ENCODE measurements at regions not wholly inside any gene's neighbourhood (a gene's known extent, or its start where the extent isn't known, plus 50 kb on each side); places are given as distances from the start of the nearest gene placed in this dataset.
"Not testable (repeated sequence)": the region's sequence is repeated elsewhere in the genome, so short reads cannot be mapped to it uniquely, and the experiment has no call there.

GRCh38 chr7:16369855-16370254, 51.5 kb downstream of the CRPPA start:
- Histone ChIP-seq H3K27me3 (ENCODE audit: control insufficient read depth, insufficient read depth, low read length) (no peaks in the 10 kb centered on the region), H3K27ac (ENCODE audit: low read depth, low read length) (no peak overlapping the region), H3K4me3 (ENCODE audit: low read depth, low read length) (no peak overlapping the region), H3K9me3 (ENCODE audit: control insufficient read depth, insufficient read depth, low read length) (no peaks in the 10 kb centered on the region; the same call in 1 of the 2 replicates)
- POLR2A ChIA-PET, result no interaction called here
- TF ChIP-seq, protein P1, sequence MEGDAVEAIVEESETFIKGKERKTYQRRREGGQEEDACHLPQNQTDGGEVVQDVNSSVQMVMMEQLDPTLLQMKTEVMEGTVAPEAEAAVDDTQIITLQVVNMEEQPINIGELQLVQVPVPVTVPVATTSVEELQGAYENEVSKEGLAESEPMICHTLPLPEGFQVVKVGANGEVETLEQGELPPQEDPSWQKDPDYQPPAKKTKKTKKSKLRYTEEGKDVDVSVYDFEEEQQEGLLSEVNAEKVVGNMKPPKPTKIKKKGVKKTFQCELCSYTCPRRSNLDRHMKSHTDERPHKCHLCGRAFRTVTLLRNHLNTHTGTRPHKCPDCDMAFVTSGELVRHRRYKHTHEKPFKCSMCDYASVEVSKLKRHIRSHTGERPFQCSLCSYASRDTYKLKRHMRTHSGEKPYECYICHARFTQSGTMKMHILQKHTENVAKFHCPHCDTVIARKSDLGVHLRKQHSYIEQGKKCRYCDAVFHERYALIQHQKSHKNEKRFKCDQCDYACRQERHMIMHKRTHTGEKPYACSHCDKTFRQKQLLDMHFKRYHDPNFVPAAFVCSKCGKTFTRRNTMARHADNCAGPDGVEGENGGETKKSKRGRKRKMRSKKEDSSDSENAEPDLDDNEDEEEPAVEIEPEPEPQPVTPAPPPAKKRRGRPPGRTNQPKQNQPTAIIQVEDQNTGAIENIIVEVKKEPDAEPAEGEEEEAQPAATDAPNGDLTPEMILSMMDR (IDR thresholded peaks at IDR 0.05; ENCODE audit: low read depth, low read length), result no peak
- CTCF ChIA-PET, result no interaction called here
- no peak for DNase-seq (ENCODE audit: low read depth, low spot score)

GRCh38 chr7:16369309-16369708, 52.0 kb downstream of the CRPPA start:
- DNase-seq (ENCODE audit: low read depth, low spot score); H3K9me3 ChIP-seq (ENCODE audit: control insufficient read depth, insufficient read depth, low read length); POLR2A ChIA-PET; H3K27ac ChIP-seq (ENCODE audit: low read depth, low read length); CTCF ChIA-PET; H3K4me3 ChIP-seq (ENCODE audit: low read depth, low read length); H3K27me3 ChIP-seq (ENCODE audit: control insufficient read depth, insufficient read depth, low read length): not testable (repeated sequence)

DNA sequence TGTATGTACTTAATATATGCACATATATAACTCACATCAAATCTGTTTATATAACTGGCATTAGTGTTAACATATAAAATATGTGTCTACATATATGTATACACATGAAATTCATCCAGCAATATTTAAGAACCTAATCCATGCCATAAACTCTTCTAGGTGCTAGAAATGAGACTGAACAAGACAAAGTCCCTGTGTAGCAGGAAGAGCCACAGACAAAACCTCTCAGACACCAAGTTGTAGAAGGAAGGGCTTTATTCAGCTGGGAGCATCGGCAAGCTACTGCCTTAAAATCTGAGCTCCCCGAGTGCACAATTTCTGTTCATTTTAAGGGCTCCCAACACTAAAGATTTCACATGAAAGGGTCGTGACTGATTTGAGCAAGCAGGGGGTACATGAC, 52.5 kb downstream of the CRPPA start:
- ChIA-PET CTCF (no interaction called here), POLR2A (no interaction called here)
- DNase-seq (ENCODE audit: low read depth, low spot score), result no peak
- H3K27ac ChIP-seq (ENCODE audit: low read depth, low read length), result no peak overlapping the region
- no peaks in the 10 kb centered on the region for H3K27me3 ChIP-seq (ENCODE audit: control insufficient read depth, insufficient read depth, low read length)
- TF ChIP-seq, protein P1 (IDR thresholded peaks at IDR 0.05; ENCODE audit: low read depth, low read length), result no peak
- no peaks in the 10 kb centered on the region; the same call in 1 of the 2 replicates for H3K9me3 ChIP-seq (ENCODE audit: control insufficient read depth, insufficient read depth, low read length)
- H3K4me3 ChIP-seq (ENCODE audit: low read depth, low read length), result no peak overlapping the region

DNA sequence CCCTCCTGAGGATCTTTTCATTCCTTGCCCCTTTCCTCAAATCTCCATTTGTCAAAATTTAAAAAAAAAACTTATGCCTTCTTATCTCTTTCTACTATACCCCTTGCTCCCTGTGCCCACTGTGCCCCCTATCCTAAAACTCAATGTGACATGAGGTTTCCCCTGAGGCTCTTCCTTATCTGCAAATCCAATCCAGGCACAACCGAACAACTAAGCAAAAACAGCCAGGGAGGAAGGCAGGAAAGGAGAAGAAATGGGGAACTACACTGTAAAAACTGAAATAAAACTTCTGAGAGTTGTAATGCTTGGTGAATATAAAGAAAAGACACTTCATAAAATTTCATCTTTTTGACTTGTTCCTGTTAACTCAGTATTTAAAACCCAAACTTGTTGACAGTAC, 54.2 kb downstream of the CRPPA start:
- TF ChIP-seq, protein P1 (IDR thresholded peaks at IDR 0.05; ENCODE audit: low read depth, low read length), result no peak
- no peak overlapping the region for H3K27ac ChIP-seq (ENCODE audit: low read depth, low read length)
- H3K27me3 ChIP-seq (ENCODE audit: control insufficient read depth, insufficient read depth, low read length), result no peaks in the 10 kb centered on the region
- DNase-seq (ENCODE audit: low read depth, low spot score), result no peak
- no peak overlapping the region for H3K4me3 ChIP-seq (ENCODE audit: low read depth, low read length)
- no peaks in the 10 kb centered on the region; the same call in 1 of the 2 replicates for H3K9me3 ChIP-seq (ENCODE audit: control insufficient read depth, insufficient read depth, low read length)
- ChIA-PET POLR2A (no interaction called here), CTCF (no interaction called here)

- ChIA-PET CTCF (interaction anchor here (0.7 to 0.8 kb wide), 2 partner anchors 8 to 199 kb away, joined by 3 read pairs; no protein-coding TSS in a partner anchor), POLR2A (interaction anchor here (0.7 kb wide), 1 partner anchor 218 kb away, joined by 6 read pairs; no protein-coding TSS in a partner anchor)
These were observed 55.4 kb downstream of the CRPPA start for GRCh38 chr7:16365952-16366351.

More at GRCh38 chr7:16365952-16366351, 55.4 kb downstream of the CRPPA start:
- no peak for DNase-seq (ENCODE audit: low read depth, low spot score)
- Histone ChIP-seq H3K27ac (ENCODE audit: low read depth, low read length) (no peak overlapping the region), H3K9me3 (ENCODE audit: control insufficient read depth, insufficient read depth, low read length) (no peaks in the 10 kb centered on the region; the same call in 1 of the 2 replicates), H3K4me3 (ENCODE audit: low read depth, low read length) (no peak overlapping the region), H3K27me3 (ENCODE audit: control insufficient read depth, insufficient read depth, low read length) (no peaks in the 10 kb centered on the region)
- TF ChIP-seq, protein P1 (IDR thresholded peaks at IDR 0.05; ENCODE audit: low read depth, low read length), result no peak

Measured in AG04450 (cell line).